HG02642 (cell line): ENCODE measurements at regions not wholly inside any gene's neighbourhood (a gene's known extent, or its start where the extent isn't known, plus 50 kb on each side); places are given as distances from the start of the nearest gene placed in this dataset.
A peak's percentile ranks its signal among the peaks of the same experiment; 100 is the strongest.
"Not testable (repeated sequence)": the region's sequence is repeated elsewhere in the genome, so short reads cannot be mapped to it uniquely, and the experiment has no call there.

Experiments
- ATAC-seq: cut with Tn5 transposase; IDR thresholded peaks from one replicate; pipeline ENCODE4 v1.9.1; 2021; ENCODE audit warnings: mild to moderate bottlenecking; ENCODE audit not compliant: unreplicated experiment, poor library complexity

GRCh38 chr14:45998554-45998953 is 653.0 kb downstream of the RPL10L start:
- ATAC-seq, result no peak

GRCh38 chr14:45990252-45990651 is 661.3 kb downstream of the RPL10L start:
- ATAC-seq, result no peak

GRCh38 chr14:45976001-45976400 is 675.6 kb downstream of the RPL10L start:
- no peak for ATAC-seq

DNA sequence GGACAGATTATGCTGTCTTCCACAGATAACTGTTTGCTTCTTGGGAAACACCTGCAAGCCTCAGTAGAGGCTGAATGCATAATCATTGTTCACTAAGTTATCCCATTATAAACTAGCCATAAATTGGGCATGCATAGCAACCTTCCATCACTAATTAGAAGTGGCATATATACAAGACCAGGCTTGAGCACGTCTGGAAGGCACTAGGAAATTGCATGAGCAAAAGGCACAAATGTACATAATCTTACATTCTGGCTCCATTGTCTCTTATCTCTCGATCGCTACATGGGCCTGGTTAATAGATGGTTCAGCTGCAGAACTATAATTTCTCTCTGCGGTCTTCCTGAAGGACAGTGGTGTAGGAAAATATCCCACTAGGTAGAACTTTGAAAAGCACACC is 679.2 kb downstream of the RPL10L start:
- ATAC-seq, result no peak

DNA sequence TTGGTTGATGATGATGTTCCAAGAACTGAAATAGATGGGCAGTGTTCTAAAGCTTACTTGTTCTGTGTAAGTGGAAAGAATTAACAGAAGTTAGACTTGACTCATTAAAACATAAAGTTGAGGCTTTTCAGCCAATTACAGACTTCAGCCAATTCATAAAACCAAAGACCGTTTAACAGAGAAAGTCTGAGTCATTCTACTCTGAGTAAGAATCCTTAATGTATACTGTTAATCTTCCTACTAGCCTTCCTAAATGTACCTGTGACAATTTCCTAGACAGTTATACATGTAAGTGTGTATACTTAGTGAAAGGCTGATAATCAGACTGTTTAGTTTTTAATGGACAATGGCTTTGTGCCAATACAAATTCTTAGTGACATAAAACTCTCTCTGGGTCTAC is 681.0 kb downstream of the RPL10L start:
- ATAC-seq, result no peak

DNA sequence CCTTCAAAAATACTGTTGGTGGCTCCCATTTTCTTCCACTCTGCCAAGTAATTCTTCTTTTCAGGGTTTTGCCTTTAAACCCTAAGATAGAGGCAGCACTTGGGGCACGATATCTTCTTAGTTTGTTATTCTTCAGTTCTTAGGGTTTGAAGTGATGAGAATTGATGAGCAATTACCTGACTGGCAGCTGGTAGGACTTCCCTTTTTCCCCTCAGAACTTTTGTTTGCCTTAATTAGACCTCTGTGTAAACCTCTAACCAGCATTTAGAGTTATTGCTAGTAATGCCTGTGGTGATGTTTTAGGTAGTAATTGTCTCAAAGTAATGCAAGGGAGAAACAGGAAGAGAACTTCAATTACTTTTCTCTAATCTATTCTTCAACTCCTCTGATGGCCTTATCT is 683.5 kb downstream of the RPL10L start:
- no peak for ATAC-seq

- no peak for ATAC-seq
These were observed 696.5 kb upstream of the MIS18BP1 start for GRCh38 chr14:45949479-45949878.

- no peak for ATAC-seq
These were observed 694.8 kb upstream of the MIS18BP1 start for GRCh38 chr14:45947830-45948229.

GRCh38 chr14:45946251-45946650 is 693.2 kb upstream of the MIS18BP1 start:
- no peak for ATAC-seq

GRCh38 chr14:45940318-45940717 is 687.3 kb upstream of the MIS18BP1 start:
- no peak for ATAC-seq

GRCh38 chr14:45939572-45939971 is 686.6 kb upstream of the MIS18BP1 start:
- no peak for ATAC-seq

DNA sequence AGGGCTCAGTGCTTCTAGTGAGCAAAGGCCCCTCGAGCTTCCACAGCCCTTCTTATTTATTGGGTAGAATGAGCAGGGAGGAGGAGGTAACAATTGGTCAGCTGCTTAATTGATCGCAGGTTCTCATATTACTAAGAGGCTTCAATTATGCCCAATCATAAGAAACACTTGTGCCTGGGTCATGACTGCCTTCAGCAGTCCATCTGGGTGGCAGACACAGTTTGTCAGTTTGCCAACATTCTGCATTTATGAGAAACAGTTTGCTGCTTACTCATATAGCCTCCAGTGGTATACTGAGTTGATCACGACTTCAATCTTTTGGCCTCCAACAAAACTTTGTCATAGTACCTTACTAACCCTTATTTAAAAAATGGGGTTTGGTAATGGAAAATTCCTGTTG is 667.0 kb upstream of the MIS18BP1 start:
- ATAC-seq, result not testable (repeated sequence)

DNA sequence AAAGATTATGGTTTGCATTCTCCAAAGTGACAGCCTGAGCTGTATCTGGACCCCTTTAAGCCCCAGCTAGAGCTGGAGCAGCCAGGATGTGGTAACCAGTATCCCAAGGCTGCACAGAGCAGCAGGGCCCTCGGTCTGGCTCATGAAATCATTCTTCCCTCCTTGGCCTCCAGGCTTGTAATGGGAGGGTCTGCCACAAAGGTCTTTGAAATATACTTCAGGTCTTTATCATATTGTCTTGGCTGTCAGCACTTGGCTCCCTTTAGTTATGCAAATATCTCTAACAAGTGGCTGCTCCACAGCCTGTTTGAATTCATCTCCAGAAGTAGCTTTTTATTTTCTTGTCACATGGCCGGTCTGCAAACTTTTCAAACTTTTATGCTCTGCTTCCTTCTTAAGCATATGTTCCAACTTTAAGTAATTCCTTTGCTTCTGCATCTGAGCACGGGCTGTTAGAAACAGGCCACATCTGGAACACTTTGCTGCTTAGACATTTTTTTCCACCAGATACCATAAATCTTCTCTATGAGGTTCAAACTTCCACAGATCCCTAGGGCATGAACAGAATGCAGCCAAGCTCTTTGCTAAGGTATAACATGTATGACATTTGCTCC is 663.4 kb upstream of the MIS18BP1 start:
- no peak for ATAC-seq

GRCh38 chr14:45907782-45908181 is 654.8 kb upstream of the MIS18BP1 start:
- no peak for ATAC-seq

GRCh38 chr14:45906257-45906656 is 653.3 kb upstream of the MIS18BP1 start:
- peak; percentile 55 for ATAC-seq

DNA sequence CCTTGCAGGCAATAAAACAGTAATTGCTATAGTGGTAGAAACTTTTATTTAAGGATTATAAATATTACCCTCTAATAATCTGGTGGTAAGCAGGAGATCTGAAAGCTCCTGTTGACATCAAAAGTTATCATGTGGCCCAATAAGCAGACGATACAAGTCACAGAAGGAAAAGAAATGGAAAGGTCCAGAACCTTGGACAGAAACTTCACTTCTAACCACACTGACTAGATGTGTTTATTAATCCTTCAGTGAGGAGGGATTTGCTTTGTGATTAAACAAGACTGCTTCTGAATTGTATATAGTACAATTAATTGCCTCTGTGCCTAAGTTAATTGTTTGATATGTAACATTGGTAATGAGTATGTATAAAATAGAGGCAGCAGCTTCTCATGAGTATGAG is 652.7 kb upstream of the MIS18BP1 start:
- no peak for ATAC-seq

GRCh38 chr14:45904314-45904713 is 651.3 kb upstream of the MIS18BP1 start:
- ATAC-seq, result no peak

DNA sequence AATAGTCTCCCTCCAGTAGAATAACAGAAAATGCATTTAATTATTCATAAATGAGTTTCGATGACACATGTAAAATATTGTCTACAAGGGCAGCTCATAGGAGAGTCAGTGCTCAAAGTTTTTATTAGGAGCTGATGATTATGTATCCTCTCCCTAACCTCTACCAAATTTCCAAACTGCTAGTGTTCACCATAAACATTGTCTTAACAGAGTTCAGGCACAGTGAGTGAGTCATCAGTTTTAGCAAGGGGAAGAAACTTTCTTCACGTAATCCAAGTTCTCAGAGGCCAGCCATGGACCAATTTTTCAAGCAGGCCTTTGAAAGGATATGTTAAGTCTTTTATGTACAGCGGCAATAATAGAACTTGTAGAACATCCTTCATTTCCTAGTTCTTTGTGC is 649.2 kb upstream of the MIS18BP1 start:
- no peak for ATAC-seq

GRCh38 chr14:45897439-45897838 is 644.4 kb upstream of the MIS18BP1 start:
- no peak for ATAC-seq

DNA sequence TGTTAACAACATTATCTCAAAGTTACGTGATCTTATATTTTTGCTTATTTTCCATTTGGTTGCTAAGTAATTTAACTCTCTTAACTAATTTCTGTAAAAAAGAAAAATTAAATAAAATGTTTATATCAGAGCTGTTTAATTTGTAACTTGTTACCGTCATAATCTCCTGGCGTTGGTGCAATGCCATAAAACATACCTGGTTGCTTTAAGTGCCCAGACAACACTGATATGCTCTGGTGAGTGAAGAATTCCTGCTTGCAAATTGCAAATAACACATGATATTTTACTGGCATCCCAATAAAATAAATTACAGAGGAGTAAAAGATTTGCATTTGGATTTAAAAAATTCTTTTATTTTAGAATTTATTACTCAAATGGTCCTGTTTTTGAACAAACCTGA is 640.1 kb upstream of the MIS18BP1 start:
- ATAC-seq, result no peak

GRCh38 chr14:45891417-45892080 is 638.5 kb upstream of the MIS18BP1 start:
- no peak for ATAC-seq

DNA sequence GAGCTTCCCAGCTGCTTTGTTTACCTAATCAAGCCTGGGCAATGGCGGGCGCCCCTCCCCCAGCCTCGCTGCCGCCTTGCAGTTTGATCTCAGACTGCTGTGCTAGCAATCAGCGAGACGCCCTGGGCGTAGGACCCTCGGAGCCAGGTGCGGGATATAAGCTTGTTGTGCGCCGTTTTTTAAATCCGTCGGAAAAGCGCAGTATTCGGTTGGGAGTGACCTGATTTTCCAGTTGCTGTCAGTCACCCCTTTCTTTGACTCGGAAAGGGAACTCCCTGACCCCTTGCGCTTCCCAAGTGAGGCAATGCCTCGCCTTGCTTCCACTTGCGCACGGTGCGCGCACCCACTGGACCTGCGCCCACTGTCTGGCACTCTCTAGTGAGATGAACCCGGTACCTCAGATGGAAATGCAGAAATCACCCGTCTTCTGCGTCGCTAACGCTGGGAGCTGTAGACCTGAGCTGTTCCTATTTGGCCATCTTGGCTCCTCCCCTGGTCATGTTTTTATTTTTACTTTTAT is 635.8 kb upstream of the MIS18BP1 start:
- not testable (repeated sequence) for ATAC-seq
